ENCODE measurements at regions not wholly inside any gene's neighbourhood (a gene's known extent, or its start where the extent isn't known, plus 50 kb on each side); places are given as distances from the start of the nearest gene placed in this dataset.

- TF ChIP-seq, protein P1, sequence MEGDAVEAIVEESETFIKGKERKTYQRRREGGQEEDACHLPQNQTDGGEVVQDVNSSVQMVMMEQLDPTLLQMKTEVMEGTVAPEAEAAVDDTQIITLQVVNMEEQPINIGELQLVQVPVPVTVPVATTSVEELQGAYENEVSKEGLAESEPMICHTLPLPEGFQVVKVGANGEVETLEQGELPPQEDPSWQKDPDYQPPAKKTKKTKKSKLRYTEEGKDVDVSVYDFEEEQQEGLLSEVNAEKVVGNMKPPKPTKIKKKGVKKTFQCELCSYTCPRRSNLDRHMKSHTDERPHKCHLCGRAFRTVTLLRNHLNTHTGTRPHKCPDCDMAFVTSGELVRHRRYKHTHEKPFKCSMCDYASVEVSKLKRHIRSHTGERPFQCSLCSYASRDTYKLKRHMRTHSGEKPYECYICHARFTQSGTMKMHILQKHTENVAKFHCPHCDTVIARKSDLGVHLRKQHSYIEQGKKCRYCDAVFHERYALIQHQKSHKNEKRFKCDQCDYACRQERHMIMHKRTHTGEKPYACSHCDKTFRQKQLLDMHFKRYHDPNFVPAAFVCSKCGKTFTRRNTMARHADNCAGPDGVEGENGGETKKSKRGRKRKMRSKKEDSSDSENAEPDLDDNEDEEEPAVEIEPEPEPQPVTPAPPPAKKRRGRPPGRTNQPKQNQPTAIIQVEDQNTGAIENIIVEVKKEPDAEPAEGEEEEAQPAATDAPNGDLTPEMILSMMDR (IDR thresholded peaks at IDR 0.05), result no peak
- no peak for TF ChIP-seq EZH2phosphoT487 (IDR thresholded peaks at IDR 0.05)
Measured at GRCh38 chr7:131995324-131995723, 438.9 kb upstream of the PODXL start.
